ENCODE measurements at regions not wholly inside any gene's neighbourhood (a gene's known extent, or its start where the extent isn't known, plus 50 kb on each side); places are given as distances from the start of the nearest gene placed in this dataset.

DNA sequence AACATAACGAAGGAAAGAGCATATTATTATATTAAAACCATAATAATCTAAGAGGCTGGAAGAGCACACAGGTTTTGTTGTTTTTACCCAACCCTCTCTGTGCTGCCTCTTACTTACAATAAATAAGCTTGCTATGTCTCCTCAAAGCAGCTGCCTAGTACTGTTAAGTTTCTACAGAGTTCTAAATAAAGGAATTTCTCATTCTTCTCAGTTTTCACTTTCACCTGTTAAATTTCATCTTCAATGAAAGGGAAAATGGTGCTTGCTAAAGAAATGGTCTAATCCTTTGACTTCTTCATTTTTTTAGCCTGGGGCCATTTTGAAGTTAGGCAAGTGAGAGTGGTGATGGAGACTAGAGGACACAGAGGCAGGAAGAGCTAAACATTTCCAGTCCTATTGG, 396.1 kb downstream of the MAN2A1 start:
- TF ChIP-seq, protein P1, sequence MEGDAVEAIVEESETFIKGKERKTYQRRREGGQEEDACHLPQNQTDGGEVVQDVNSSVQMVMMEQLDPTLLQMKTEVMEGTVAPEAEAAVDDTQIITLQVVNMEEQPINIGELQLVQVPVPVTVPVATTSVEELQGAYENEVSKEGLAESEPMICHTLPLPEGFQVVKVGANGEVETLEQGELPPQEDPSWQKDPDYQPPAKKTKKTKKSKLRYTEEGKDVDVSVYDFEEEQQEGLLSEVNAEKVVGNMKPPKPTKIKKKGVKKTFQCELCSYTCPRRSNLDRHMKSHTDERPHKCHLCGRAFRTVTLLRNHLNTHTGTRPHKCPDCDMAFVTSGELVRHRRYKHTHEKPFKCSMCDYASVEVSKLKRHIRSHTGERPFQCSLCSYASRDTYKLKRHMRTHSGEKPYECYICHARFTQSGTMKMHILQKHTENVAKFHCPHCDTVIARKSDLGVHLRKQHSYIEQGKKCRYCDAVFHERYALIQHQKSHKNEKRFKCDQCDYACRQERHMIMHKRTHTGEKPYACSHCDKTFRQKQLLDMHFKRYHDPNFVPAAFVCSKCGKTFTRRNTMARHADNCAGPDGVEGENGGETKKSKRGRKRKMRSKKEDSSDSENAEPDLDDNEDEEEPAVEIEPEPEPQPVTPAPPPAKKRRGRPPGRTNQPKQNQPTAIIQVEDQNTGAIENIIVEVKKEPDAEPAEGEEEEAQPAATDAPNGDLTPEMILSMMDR (IDR thresholded peaks at IDR 0.05): no peak
- no peak for TF ChIP-seq POLR2A (IDR thresholded peaks at IDR 0.05)
- Histone ChIP-seq H3K4me1 (no peaks in the 10 kb centered on the region), H3K9me3 (no peaks in the 10 kb centered on the region), H3K27me3 (no peaks in the 10 kb centered on the region), H3K27ac (no peak overlapping the region), H3K4me3 (no peak overlapping the region), H3K36me3 (ENCODE audit: low read depth, missing control alignments) (no peaks in the 10 kb centered on the region)
- WGBS, 2 donors: 96 to 97% methylated on average over 1 of the region's 1 CpG
- intact Hi-C loops (cut with DNase I; ENCODE audit: low total_unique reads): no loop called here
- DNase-seq: no peak

GRCh38 chr5:110086658-110087388, 397.1 kb downstream of the MAN2A1 start:
- WGBS, 2 donors: 60 to 64% methylated on average over 6 of the region's 6 CpGs
- no peak overlapping the region for H3K27ac ChIP-seq
- no peak for TF ChIP-seq POLR2A (IDR thresholded peaks at IDR 0.05)

DNA sequence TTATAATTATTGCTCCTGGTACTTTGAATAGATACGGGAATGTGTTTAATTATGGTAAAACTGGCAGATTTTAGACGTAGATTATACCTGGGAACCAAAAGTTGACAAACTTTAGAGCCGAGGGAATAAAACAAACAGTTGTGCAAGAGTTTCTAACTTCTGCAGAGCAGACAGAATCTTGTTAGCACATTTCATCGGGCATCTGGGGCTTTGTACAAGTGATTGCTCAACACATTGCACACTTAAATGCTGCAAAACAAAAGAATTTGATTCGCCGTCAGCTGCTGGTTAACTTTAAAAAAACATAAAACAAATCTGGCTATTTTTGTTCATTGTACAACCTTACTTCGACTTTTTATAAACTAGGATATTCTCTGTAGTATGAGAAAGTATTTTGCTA, 398.1 kb downstream of the MAN2A1 start:
- Histone ChIP-seq H3K27me3 (no peaks in the 10 kb centered on the region), H3K4me1 (no peaks in the 10 kb centered on the region), H3K4me3 (no peak overlapping the region), H3K27ac (no peak overlapping the region), H3K9me3 (no peaks in the 10 kb centered on the region), H3K36me3 (ENCODE audit: low read depth, missing control alignments) (no peaks in the 10 kb centered on the region)
- TF ChIP-seq POLR2A (IDR thresholded peaks at IDR 0.05): no peak
- TF ChIP-seq, protein P1 (IDR thresholded peaks at IDR 0.05): no peak
- no peak for DNase-seq
- WGBS, 2 donors: 89 to 90% methylated on average over 7 of the region's 7 CpGs
- intact Hi-C loops (cut with DNase I; ENCODE audit: low total_unique reads): no loop called here

More at GRCh38 chr5:110086658-110087388, 397.1 kb downstream of the MAN2A1 start:
- no peaks in the 10 kb centered on the region for H3K4me1 ChIP-seq
- peak; percentile 15 for DNase-seq
- no peaks in the 10 kb centered on the region for H3K9me3 ChIP-seq
- H3K4me3 ChIP-seq: no peak overlapping the region
- no peaks in the 10 kb centered on the region for H3K27me3 ChIP-seq
- no peaks in the 10 kb centered on the region for H3K36me3 ChIP-seq (ENCODE audit: low read depth, missing control alignments)
- intact Hi-C loops (cut with DNase I; ENCODE audit: low total_unique reads): no loop called here

GRCh38 chr5:110088676-110089436, 399.1 kb downstream of the MAN2A1 start:
- 17 to 57% methylated on average over 1 of the region's 1 CpG for WGBS, 2 donors
- H3K36me3 ChIP-seq (ENCODE audit: low read depth, missing control alignments): no peaks in the 10 kb centered on the region
- no peak for DNase-seq

More at GRCh38 chr5:110088676-110089436, 399.1 kb downstream of the MAN2A1 start:
- Histone ChIP-seq H3K27ac (no peak overlapping the region), H3K4me3 (no peak overlapping the region), H3K9me3 (no peaks in the 10 kb centered on the region), H3K4me1 (no peaks in the 10 kb centered on the region), H3K27me3 (no peaks in the 10 kb centered on the region)
- intact Hi-C loops (cut with DNase I; ENCODE audit: low total_unique reads): no loop called here
- no peak for TF ChIP-seq POLR2A (IDR thresholded peaks at IDR 0.05)
- TF ChIP-seq, protein P1 (IDR thresholded peaks at IDR 0.05): no peak

All from testis (tissue), 2 donors.